Stomach (tissue), 8 donors: ENCODE measurements at regions not wholly inside any gene's neighbourhood (a gene's known extent, or its start where the extent isn't known, plus 50 kb on each side); places are given as distances from the start of the nearest gene placed in this dataset.

Source experiments
- DNase-seq, 2 donors: peaks; one replicate each; pipeline versions ENCODE4 v3.0.0 to v3.0.0-alpha.2; 2013 to 2019
- H3K27ac ChIP-seq, 5 donors: fragments of 200-600 bp in 4 of 5; sonication (generic) in 4 of 5; one replicate each; pipeline ENCODE4 v1.5.1; 2013 to 2019; ENCODE audit warnings: mild to moderate bottlenecking in 1 of 5, moderate library complexity in 1 of 5
- H3K27me3 ChIP-seq, 3 donors: fragments of 200-600 bp; sonication (generic); one replicate each; pipeline ENCODE4 v1.5.1; 2017 to 2019; ENCODE audit warnings: mixed run types in 1 of 3
- H3K36me3 ChIP-seq, 4 donors: fragments of 200-600 bp; sonication (generic); 1 replicate in 3 of 4; 2 replicates in 1 of 4; pipeline ENCODE4 v1.5.1; 2016 to 2019
- H3K4me1 ChIP-seq, 4 donors: fragments of 200-600 bp; sonication (generic); one replicate each; pipeline ENCODE4 v1.5.1; 2016 to 2019
- H3K4me3 ChIP-seq, 4 donors: fragments of 200-600 bp; sonication (generic) in 3 of 4; one replicate each; pipeline ENCODE4 v1.5.1; 2016 to 2019; ENCODE audit warnings: mild to moderate bottlenecking in 1 of 4
- H3K9me3 ChIP-seq, 4 donors: fragments of 200-600 bp; sonication (generic); one replicate each; pipeline ENCODE4 v1.5.1; 2016 to 2019
- CTCF ChIP-seq, 7 experiments: fragments of 450-650 bp in 4 of 7; fragments of 200-600 bp in 3 of 7; sonication (generic) in 3 of 7; IDR thresholded peaks; one replicate each; pipeline ENCODE4 v1.5.1; 2016 to 2019; ENCODE audit warnings: antibody characterized with exemption in 7 of 7, control low read depth in 2 of 7, mild to moderate bottlenecking in 1 of 7
- EP300 ChIP-seq: sonication (generic); formaldehyde crosslinking; IDR thresholded peaks from one replicate; pipeline ENCODE4 v1.6.1; 2017; ENCODE audit warnings: antibody characterized with exemption
- POLR2A ChIP-seq, 4 donors: fragments of 450-650 bp; IDR thresholded peaks; one replicate each; pipeline ENCODE4 v1.6.1; 2016; ENCODE audit warnings: antibody characterized with exemption in 4 of 4, control low read depth in 2 of 4, mild to moderate bottlenecking in 1 of 4, moderate library complexity in 1 of 4
- POLR2AphosphoS5 ChIP-seq, 3 donors: sonication (generic); formaldehyde crosslinking; IDR thresholded peaks; one replicate each; pipeline ENCODE4 v1.6.1; 2016; ENCODE audit warnings: antibody characterized with exemption in 3 of 3
- WGBS, 5 donors: extraction: QIAGEN DNeasy Blood & Tissue Kit in 3 of 5; methylation state at CpG; one replicate each; pipeline versions ENCODE4 v1.1.5 to v1.1.7; 2013 to 2018; 5-methylcytosine and 5-hydroxymethylcytosine counted together
- intact Hi-C: fragments of 100-400 bp; cut with DNase I; formaldehyde crosslinking; loops from one replicate; pipeline ENCODE4 v1.15.1; 2023; ENCODE audit warnings: low total_unique reads
- donor health status: healthy with polysubstance abuse.
- donor health status: Bipolar disorder and iron deficiency.
- donor health status: healthy.

- Histone ChIP-seq H3K4me1 (no peaks in the 10 kb centered on the region), H3K36me3 (no peaks in the 10 kb centered on the region), H3K9me3 (no peaks in the 10 kb centered on the region), H3K27ac (no peak overlapping the region), H3K27me3 (no peaks in the 10 kb centered on the region), H3K4me3 (no peak overlapping the region)
- intact Hi-C loops: no loop called here
- no peak for DNase-seq
- TF ChIP-seq POLR2A (IDR thresholded peaks at IDR 0.05) (no peak), POLR2AphosphoS5 (IDR thresholded peaks at IDR 0.05) (no peak), CTCF (IDR thresholded peaks at IDR 0.05) (no peak), EP300 (no peak)
These were observed 169.4 kb downstream of the RASEF start for GRCh38 chr9:82893549-82893948.

- intact Hi-C loops: no loop called here
- no peak for DNase-seq
- Histone ChIP-seq H3K4me3 (no peak overlapping the region), H3K36me3 (no peaks in the 10 kb centered on the region), H3K27me3 (no peaks in the 10 kb centered on the region), H3K9me3 (no peaks in the 10 kb centered on the region), H3K4me1 (no peaks in the 10 kb centered on the region), H3K27ac (no peak overlapping the region)
- no peak for TF ChIP-seq EP300
- TF ChIP-seq POLR2AphosphoS5 (IDR thresholded peaks at IDR 0.05): no peak
- TF ChIP-seq POLR2A (IDR thresholded peaks at IDR 0.05): no peak
- TF ChIP-seq CTCF (IDR thresholded peaks at IDR 0.05): no peak
- 79 to 98% (median 85%) methylated on average over 1 of the region's 1 CpG for WGBS, 5 donors
These were observed 168.4 kb downstream of the RASEF start for GRCh38 chr9:82894548-82894947.

- no peak overlapping the region for H3K27ac ChIP-seq
- WGBS, 5 donors: 51 to 66% (median 65%) methylated on average over 4 of the region's 4 CpGs
- H3K4me1 ChIP-seq: no peaks in the 10 kb centered on the region
- no peaks in the 10 kb centered on the region for H3K36me3 ChIP-seq
- H3K9me3 ChIP-seq: no peaks in the 10 kb centered on the region
- H3K4me3 ChIP-seq: no peak overlapping the region
- no peaks in the 10 kb centered on the region for H3K27me3 ChIP-seq
- intact Hi-C loops: no loop called here
- no peak for TF ChIP-seq EP300
- TF ChIP-seq POLR2AphosphoS5 (IDR thresholded peaks at IDR 0.05): no peak
- no peak for TF ChIP-seq CTCF (IDR thresholded peaks at IDR 0.05)
- no peak for TF ChIP-seq POLR2A (IDR thresholded peaks at IDR 0.05)
- DNase-seq: peak in 1 of 2 donors; percentile 58
These were observed 167.8 kb downstream of the RASEF start for GRCh38 chr9:82894961-82895821.

GRCh38 chr9:82895822-82896110, 167.2 kb downstream of the RASEF start:
- no peak overlapping the region for H3K4me3 ChIP-seq
- intact Hi-C loops: no loop called here
- no peaks in the 10 kb centered on the region for H3K36me3 ChIP-seq
- H3K27me3 ChIP-seq: no peaks in the 10 kb centered on the region
- 42 to 71% (median 55%) methylated on average over 1 of the region's 1 CpG for WGBS, 5 donors
- no peak for DNase-seq
- no peaks in the 10 kb centered on the region for H3K4me1 ChIP-seq
- H3K9me3 ChIP-seq: no peaks in the 10 kb centered on the region
- no peak overlapping the region for H3K27ac ChIP-seq
- no peak for TF ChIP-seq POLR2A (IDR thresholded peaks at IDR 0.05)
- no peak for TF ChIP-seq EP300
- TF ChIP-seq CTCF (IDR thresholded peaks at IDR 0.05): no peak
- TF ChIP-seq POLR2AphosphoS5 (IDR thresholded peaks at IDR 0.05): no peak
